GM21529 (cell line): ENCODE measurements at regions not wholly inside any gene's neighbourhood (a gene's known extent, or its start where the extent isn't known, plus 50 kb on each side); places are given as distances from the start of the nearest gene placed in this dataset.

Source experiments
- ATAC-seq: cut with Tn5 transposase; IDR thresholded peaks from one replicate; pipeline ENCODE4 v1.9.1; 2021; ENCODE audit not compliant: unreplicated experiment

- ATAC-seq: no peak
These were observed 432.0 kb upstream of the CDH5 start for GRCh38 chr16:65934443-65934842.

GRCh38 chr16:65933703-65934102, 432.8 kb upstream of the CDH5 start:
- ATAC-seq: no peak

DNA sequence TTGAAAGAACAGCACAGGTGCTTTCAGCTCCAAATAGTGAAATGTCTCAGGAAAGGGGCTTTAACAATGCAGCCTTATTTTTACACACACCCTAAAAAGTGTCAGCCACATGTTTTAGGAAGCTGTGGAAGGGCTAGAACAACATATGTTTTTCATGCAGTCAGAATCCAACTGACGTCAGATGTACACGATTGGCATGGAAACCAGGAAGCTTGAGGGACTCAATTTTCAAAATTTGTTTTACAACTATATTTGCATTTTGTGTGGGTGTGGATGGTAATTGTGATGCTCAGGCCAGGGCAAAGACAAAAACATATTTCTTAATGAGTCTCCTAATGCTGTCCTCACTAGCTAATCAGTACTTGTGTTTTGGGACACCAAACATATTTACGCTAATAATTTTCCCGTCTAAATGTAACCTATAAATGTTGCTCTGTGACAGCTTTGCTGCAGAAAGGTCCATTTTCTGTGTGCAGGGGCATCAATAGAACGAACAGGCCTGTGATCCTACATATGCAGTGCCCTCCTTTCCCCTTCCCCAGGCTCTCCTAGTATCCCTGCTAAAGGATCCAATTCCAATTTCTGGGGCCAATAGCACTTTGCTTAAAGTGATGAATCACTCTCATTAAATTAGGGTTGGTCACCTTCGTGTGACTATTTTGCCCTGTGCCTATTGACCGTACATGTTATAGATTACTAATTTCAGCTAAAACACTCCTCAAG, 434.0 kb upstream of the CDH5 start:
- no peak for ATAC-seq

DNA sequence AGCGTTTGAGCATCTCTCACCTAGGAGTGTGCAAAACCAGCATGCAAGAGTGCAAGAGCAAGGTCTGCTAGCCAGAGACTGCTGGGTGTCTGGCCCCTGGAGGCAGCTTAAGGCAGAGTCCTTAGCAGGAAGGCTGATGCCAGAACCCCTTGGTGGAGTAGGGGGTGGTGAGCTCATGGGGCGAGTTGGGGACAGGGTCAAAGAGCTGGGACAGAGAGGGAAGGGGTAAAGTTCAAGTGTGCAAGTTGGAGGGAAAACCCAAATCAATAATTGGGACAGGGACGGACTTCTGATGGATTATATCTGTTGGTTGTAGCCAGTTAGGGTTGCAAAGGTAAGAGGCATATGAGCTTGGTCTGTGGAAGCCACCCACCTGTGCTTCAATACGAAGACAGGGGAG, 443.6 kb upstream of the CDH5 start:
- no peak for ATAC-seq

- ATAC-seq: no peak
These were observed 446.5 kb upstream of the CDH5 start for GRCh38 chr16:65919986-65920376.

DNA sequence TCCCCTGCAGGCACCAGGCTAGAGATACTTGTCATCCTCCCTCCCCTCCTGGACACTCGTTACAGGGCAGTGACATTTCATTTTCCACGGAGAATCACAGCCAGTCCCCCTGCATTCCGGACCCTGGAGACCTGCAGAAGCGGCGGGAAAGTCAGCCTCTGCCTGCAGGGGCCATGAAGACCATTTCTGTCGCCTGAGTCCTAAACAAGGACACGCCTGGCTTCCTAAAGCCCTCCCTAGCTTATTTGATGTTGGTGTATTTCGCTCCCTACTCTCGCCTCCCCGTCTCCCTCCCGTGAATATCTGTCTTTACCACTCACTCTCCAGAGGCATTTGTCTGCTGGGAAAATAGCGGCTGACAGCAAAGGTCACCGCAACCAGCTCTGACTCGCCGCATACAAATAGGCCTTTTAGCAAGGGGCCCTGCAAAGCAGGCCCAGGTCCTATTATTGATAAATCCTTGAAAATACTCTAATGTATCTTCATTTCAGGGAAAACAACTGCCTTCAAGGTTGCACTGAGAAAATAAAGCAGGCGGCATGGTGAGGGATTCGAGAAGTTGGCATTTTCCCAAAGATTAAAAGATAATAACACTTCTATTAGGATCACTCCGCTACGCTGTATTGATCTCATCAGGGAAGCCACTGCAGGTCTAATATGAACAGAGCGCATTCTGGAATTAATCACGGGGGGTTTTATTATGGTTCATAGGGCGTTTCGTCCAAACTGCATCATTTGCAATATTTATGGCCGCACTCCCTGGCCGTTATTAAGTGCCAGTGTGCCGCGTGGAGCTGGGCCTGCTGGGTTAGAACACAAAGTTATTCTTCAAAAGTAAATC, 447.1 kb upstream of the CDH5 start:
- ATAC-seq: no peak

GRCh38 chr16:65917466-65917865, 449.0 kb upstream of the CDH5 start:
- ATAC-seq: no peak

DNA sequence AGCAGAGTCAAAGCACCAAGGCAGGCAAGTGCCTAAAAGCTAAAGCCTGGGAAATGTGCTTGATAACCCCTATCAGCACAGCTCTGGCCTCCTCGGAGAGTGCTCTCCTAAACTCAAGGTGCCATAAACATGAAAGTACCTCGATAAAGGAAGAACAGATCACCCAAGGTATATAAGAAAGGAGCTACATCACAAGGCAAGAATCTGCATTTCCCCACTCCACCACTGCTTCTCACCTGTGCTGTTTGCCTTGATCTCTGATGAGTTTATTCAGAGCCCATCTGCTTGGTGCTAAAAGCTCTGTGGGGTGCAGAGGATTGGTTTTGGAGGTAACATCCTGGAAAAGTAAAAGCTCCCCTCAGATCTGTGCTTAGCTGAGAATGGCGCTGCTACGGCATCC, 449.5 kb upstream of the CDH5 start:
- no peak for ATAC-seq

DNA sequence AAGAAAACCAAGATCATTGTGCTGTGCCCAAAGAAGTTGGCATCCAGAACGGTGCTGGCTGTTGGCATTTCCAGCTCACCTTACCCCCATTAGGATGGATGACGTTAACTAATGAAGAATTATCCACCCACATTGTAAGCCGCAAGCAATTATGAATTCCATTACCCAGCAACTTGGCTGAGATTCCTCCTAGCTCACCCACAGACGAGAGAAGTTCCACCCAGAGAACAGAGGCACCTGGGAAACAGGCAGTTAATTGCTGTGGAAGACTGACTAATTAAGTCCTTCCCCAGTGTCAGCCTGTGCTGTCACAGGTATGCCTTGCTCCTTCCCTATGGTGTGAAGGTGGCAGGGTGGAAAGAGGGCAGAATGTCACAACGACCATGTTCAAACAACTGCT, 456.2 kb upstream of the CDH5 start:
- no peak for ATAC-seq

- ATAC-seq: no peak
These were observed 457.0 kb upstream of the CDH5 start for GRCh38 chr16:65909310-65910050.

DNA sequence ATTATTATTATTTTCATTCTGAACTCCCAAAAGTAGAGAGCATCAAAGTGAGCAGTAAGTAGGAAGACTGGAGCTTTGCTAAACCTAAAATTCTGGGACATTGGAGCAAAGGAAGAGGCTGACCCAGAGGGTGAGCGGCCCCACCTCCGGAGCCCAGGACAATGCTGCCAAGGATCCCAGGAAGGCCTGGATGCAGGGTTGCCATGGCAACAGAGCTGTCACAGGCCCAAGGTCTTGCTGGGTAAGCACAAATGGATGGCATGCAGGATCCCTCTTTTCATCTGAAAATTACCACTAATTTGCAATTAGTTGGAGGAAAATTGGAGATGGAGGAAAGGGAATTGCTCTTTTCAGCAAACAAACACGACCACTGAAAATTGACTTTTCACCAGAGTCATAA, 457.9 kb upstream of the CDH5 start:
- no peak for ATAC-seq

GRCh38 chr16:65905331-65905730, 461.2 kb upstream of the CDH5 start:
- no peak for ATAC-seq

GRCh38 chr16:65896448-65897153, 469.9 kb upstream of the CDH5 start:
- ATAC-seq: no peak

GRCh38 chr16:65895906-65896305, 470.6 kb upstream of the CDH5 start:
- ATAC-seq: no peak

- no peak for ATAC-seq
These were observed 471.0 kb upstream of the CDH5 start for GRCh38 chr16:65895486-65895885.

DNA sequence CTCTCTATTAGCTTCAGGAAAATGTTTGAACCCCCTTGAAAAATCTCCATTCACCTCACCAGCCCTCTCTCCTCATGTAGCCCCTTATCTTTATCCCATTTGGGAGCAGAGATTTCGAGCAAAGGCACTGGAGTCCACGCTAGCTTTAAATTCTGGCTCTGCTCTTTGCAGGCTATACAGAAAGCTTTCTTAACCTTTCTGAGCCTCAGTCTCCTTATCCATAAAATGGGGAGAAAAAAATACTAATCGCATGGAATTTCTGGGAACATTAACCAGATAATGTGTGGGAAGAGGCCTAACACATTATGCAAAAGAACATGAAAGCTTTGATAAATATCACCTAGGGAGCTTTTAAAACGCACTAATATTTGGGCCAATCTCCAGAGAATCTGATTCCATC, 476.3 kb upstream of the CDH5 start:
- ATAC-seq: no peak

DNA sequence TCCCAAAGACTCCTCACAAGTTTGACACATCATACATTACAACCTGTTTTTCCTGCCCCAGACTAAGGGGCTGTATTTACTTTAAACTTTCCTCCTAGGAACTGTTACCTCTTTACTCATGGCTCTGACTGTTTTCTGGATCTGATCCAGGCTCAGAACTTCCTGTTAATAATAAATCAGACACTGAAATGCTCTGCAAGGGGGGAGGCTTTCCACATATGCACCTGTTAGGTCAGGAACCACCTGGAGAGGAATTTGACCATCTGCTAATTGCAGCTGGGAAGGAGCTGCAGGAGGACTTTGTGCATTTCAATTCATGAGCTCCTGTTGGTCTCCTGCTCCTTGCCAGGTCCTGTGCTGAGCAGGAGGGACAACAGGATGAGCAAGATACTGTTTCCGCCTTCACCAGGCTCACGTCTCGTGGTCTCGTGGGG, 476.9 kb upstream of the CDH5 start:
- ATAC-seq: no peak

DNA sequence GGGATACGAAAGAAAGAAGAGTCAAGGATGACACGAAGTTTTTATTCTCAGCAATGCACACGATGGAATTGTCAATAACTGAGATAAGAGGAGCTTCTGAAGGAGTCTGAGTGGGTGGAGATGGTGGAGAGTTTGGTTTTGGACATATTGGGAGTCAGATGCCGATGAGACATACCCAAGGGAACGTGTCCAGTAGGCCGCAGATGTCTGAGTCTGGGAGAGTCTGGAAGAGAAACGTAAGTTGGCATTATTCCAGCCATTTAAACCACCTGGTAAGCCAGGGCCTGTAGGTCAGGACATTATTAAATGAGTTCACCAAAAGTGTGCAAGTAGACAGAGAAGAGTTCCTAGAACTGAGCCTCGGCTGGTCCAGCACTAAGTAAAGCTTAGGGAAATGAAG, 478.3 kb upstream of the CDH5 start:
- no peak for ATAC-seq

GRCh38 chr16:65884018-65884417, 482.5 kb upstream of the CDH5 start:
- no peak for ATAC-seq

DNA sequence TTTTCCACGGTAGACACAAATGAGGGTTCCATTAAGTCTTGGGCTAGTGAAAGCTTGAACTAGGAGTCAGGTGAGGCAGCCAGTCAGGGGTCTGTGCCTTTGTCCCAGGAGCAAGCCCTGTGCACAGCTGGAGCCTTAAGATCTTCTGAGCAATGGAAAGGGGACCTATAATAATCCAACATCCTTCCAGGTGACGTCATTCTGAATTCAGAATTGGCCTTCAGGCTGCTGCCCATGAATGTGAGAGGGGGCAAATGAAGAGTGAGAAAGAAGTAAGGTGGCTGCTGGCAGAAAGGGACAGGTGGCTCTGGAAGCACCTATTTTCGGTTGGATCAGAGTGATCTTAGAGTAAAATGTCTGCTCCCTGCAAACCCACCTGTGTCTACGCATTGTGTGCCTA, 488.1 kb upstream of the CDH5 start:
- no peak for ATAC-seq

GRCh38 chr16:65876624-65877023, 489.9 kb upstream of the CDH5 start:
- no peak for ATAC-seq
